GM12864 (cell line): ENCODE measurements at regions not wholly inside any gene's neighbourhood (a gene's known extent, or its start where the extent isn't known, plus 50 kb on each side); places are given as distances from the start of the nearest gene placed in this dataset.

ENCODE experiments used
- DNase-seq: peaks from one replicate; pipeline ENCODE4 v3.0.0-alpha.2; 2011; ENCODE audit warnings: low read depth
- H3K4me3 ChIP-seq: 2 replicates; pipeline ENCODE4 v1.5.1; 2011; ENCODE audit warnings: mild to moderate bottlenecking, low read depth, low read length, control low read depth
- CTCF ChIP-seq: IDR thresholded peaks from 2 replicates; pipeline ENCODE4 v1.5.1; 2011; ENCODE audit warnings: low read depth, mild to moderate bottlenecking, moderate library complexity, low read length, control low read depth, inconsistent platforms; ENCODE audit errors: missing control alignments

- H3K4me3 ChIP-seq, result no peak overlapping the region
- DNase-seq, result no peak
- TF ChIP-seq CTCF, result no peak
Measured at GRCh38 chr3:162147996-162148395, 651.4 kb downstream of the OTOL1 start.

GRCh38 chr3:162150790-162151189 is 654.2 kb downstream of the OTOL1 start:
- no peak for DNase-seq
- no peak for TF ChIP-seq CTCF
- no peak overlapping the region for H3K4me3 ChIP-seq

GRCh38 chr3:162152636-162153035 is 656.0 kb downstream of the OTOL1 start:
- H3K4me3 ChIP-seq, result no peak overlapping the region
- no peak for TF ChIP-seq CTCF
- DNase-seq, result no peak

- DNase-seq, result no peak
- TF ChIP-seq CTCF, result no peak
- H3K4me3 ChIP-seq, result no peak overlapping the region
Measured at GRCh38 chr3:162161595-162161994, 665.0 kb downstream of the OTOL1 start.

GRCh38 chr3:162165346-162165745 is 668.7 kb downstream of the OTOL1 start:
- H3K4me3 ChIP-seq, result no peak overlapping the region
- no peak for TF ChIP-seq CTCF
- no peak for DNase-seq

- no peak for DNase-seq
- no peak overlapping the region for H3K4me3 ChIP-seq
- no peak for TF ChIP-seq CTCF
Measured at GRCh38 chr3:162166543-162166942, 669.9 kb downstream of the OTOL1 start.

GRCh38 chr3:162168715-162169114 is 672.1 kb downstream of the OTOL1 start:
- no peak for TF ChIP-seq CTCF

More at GRCh38 chr3:162168715-162169114, 672.1 kb downstream of the OTOL1 start:
- no peak for DNase-seq
- H3K4me3 ChIP-seq, result no peak overlapping the region
